Right forelimb (tissue), 1 donor: ENCODE measurements at regions not wholly inside any gene's neighbourhood (a gene's known extent, or its start where the extent isn't known, plus 50 kb on each side); places are given as distances from the start of the nearest gene placed in this dataset.

Source experiments
- DNase-seq: peaks from one replicate; pipeline ENCODE4 v3.0.0-alpha.2; 2018

- DNase-seq: no peak
These were observed 395.2 kb upstream of the LYPLAL1 start for GRCh38 chr1:218778257-218779126.

- no peak for DNase-seq
These were observed 394.2 kb upstream of the LYPLAL1 start for GRCh38 chr1:218779341-218780100.

GRCh38 chr1:218783131-218783530, 390.5 kb upstream of the LYPLAL1 start:
- no peak for DNase-seq

- no peak for DNase-seq
These were observed 389.8 kb upstream of the LYPLAL1 start for GRCh38 chr1:218783916-218784315.

- DNase-seq: no peak
These were observed 387.8 kb upstream of the LYPLAL1 start for GRCh38 chr1:218785928-218786327.

- DNase-seq: no peak
These were observed 385.9 kb upstream of the LYPLAL1 start for GRCh38 chr1:218787826-218788225.

GRCh38 chr1:218796773-218797172, 376.9 kb upstream of the LYPLAL1 start:
- DNase-seq: no peak

- DNase-seq: no peak
These were observed 370.9 kb upstream of the LYPLAL1 start for GRCh38 chr1:218802799-218803198.

GRCh38 chr1:218803351-218803997, 370.2 kb upstream of the LYPLAL1 start:
- DNase-seq: no peak

GRCh38 chr1:218804014-218804785, 369.5 kb upstream of the LYPLAL1 start:
- no peak for DNase-seq

GRCh38 chr1:218809061-218809460, 364.6 kb upstream of the LYPLAL1 start:
- no peak for DNase-seq

- no peak for DNase-seq
These were observed 364.1 kb upstream of the LYPLAL1 start for GRCh38 chr1:218809625-218810024.

GRCh38 chr1:218810306-218810705, 363.4 kb upstream of the LYPLAL1 start:
- DNase-seq: no peak

GRCh38 chr1:218811497-218811896, 362.2 kb upstream of the LYPLAL1 start:
- DNase-seq: no peak

GRCh38 chr1:218812360-218812759, 361.3 kb upstream of the LYPLAL1 start:
- DNase-seq: no peak

GRCh38 chr1:218813237-218813636, 360.4 kb upstream of the LYPLAL1 start:
- no peak for DNase-seq

- no peak for DNase-seq
These were observed 358.6 kb upstream of the LYPLAL1 start for GRCh38 chr1:218815076-218815475.

GRCh38 chr1:218817071-218817470, 356.6 kb upstream of the LYPLAL1 start:
- DNase-seq: no peak

- DNase-seq: peak; percentile 55
These were observed 355.8 kb upstream of the LYPLAL1 start for GRCh38 chr1:218817691-218818465.

- DNase-seq: no peak
These were observed 350.3 kb upstream of the LYPLAL1 start for GRCh38 chr1:218823291-218823900.

GRCh38 chr1:218827486-218827885, 346.2 kb upstream of the LYPLAL1 start:
- DNase-seq: no peak
